ENCODE measurements at regions not wholly inside any gene's neighbourhood (a gene's known extent, or its start where the extent isn't known, plus 50 kb on each side); places are given as distances from the start of the nearest gene placed in this dataset.
A peak's percentile ranks its signal among the peaks of the same experiment; 100 is the strongest.
"Not testable (repeated sequence)": the region's sequence is repeated elsewhere in the genome, so short reads cannot be mapped to it uniquely, and the experiment has no call there.

DNA sequence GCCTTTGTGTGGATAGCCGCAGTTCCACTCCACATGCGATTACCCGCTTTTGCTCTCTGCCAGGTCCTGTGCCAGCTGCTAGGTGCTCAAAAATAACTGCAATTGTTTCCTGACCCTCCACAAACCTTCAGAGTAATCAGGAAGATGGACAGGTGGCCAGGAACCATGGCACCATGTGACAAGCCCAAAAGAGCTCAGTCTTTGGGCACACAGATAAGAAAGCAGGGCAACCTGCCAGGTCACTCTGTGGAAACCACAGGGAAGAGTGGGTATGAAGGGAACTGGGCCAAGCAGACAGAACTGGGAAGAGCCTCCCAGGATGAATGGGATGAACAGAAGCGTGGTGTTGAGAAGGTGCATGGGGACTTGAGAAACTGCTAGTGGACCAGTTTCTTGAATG, 79.4 kb upstream of the AGAP1 start:
- DNase-seq, result no peak

DNA sequence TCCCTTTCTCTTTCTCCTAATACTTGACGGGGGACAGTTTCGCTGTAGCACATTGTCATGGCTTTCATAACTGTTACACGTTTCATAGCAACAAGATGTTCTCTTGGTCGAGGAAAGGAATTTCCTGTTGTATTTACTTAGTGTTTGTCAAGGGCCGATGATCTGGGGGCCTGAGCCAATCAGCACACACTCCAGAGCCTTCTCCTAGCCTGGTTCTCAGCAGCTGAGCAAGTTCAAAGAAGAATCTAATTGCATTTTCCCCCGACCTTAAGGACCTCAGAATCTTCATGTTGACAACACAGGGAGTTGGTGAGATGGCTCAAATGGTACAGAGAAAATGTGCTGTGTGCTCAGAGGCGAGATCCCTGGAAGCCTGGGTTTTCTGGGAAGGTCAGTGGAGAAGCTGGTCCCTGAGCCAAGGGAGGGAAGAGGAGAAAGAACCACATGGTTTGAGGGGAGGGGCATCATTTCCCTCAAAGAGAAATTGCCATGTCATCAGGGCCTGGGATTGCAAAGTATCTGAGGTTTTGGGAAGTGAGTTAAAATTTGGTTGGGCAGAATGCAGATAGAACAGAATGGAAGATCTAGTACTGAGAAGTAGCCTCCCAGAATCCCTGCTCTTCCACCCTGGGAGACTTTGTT, 76.9 kb upstream of the AGAP1 start:
- DNase-seq, result peak; percentile 6

DNA sequence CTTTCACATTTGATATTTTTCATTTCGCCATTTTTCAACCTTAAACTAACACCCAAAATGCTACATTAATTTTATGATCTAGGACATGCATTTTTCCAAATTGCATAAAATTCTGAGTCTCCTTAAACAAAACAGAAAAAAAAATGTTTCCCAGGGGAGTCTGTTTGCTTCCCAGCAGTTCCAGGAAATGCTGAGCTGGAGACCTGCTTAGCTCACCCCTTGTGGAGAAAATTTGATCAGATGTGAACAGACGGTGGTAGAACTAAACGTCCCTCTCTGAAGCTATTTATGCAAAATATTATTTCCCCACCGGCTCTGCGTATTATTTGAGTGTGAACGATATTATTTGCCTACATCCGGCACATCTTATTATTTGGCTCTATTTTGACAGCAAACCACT, 74.9 kb upstream of the AGAP1 start:
- DNase-seq, result no peak

DNA sequence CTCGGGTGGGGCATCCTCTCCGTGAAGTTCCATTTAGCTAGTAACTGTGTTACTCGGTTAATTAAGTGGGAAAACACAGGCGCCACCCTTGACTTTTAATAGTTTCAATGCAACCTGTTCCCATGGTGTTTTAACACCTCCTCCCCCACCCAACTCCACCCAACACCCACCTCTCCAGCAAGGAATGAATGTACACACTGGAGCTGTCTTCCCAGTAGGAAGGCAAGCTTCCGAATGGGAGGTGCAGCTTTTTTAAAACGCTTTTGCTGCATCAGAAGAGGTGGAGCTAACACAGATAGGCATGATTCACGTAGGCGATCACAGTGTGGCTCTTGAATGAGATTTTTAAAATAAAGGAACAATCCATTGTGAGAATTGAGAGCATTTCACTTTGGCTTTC, 73.8 kb upstream of the AGAP1 start:
- no peak for DNase-seq

DNA sequence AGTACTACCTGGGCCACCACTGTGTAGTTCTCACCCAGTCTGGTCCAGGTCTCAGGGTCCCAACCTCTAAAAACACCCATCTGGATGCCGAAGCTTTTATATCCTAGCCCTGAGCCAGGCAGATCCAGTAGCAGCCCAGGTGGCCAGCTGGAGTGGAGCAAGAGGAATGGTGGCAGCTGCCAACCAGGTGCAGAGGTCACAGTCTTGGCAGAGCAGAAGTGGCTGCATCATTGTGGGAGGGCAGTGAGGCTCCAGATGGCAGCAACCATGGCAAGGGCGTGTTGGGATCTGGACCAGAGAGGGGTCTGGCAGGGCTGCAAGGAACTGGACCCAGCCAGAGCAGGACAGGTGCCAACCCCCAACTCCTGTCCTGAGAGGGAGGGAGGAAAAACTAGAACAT, 72.2 kb upstream of the AGAP1 start:
- no peak for DNase-seq

DNA sequence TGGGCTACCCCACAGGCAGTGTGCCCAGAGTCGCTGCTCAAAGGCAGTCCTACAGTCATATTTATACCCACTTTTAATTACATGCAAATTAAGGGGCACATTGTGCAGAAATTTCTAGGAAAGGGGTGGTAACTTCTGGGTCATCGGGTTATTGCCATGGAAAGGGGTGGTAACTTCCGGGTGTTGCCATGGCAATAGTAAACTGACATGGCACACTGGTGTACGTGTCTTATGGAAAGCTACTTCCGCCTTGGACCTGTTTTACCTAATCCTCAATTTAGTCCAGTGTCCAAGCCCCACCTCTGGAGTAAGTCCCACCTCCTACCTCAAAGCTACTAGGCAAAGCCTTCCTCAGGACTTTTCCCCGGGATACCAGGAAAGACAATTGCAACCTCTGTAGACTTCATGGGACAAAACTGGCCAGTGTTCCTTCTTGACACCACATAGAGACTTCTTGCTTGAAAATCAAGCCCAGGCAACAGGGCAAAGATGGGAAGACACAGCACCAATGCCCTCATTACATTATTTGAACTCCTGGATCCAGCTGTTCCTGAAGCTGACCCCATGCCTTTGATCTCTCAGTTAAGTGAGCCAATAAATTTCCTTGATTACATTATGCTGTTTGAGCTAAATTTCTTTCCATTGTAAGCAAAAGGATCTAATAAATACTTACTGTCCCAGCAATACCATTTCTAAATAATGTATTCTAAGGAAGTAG, 63.3 kb upstream of the AGAP1 start:
- no peak for DNase-seq

DNA sequence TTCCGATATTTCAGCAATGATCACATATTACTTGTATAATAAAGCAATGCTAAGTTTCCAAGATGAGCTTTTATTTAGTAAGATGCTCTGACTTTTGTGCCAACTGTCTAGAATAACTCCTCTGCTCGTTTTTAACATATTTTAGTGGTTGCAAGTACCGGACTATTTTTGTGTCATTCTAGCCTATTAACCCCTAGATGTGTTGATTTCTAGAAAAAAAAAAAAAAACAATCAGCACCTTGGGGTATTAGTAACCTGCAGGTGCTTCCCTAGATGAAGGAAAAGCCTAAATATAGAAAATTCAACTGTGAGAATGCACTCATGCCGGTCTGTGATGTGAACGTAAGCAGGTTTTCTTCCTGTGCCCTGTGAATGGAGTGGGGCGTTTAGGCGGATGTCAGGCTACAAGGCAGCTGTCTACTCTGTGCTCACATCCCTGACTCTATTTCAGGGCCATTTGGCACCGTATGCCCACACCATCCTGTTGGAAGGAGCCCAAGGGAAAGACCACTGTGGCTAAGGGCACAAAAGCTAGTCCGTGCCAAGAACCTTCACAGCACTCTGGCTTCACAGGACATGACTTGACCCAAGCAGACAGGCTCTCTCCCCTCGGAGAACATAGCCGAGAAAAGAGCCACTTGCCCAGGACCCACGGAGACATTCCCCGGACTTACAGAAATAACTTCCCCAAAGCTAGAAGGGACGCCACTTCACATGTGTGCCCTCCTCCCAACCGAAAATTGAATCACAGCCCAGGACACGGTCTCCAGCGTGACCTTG, 60.9 kb upstream of the AGAP1 start:
- no peak for DNase-seq

DNA sequence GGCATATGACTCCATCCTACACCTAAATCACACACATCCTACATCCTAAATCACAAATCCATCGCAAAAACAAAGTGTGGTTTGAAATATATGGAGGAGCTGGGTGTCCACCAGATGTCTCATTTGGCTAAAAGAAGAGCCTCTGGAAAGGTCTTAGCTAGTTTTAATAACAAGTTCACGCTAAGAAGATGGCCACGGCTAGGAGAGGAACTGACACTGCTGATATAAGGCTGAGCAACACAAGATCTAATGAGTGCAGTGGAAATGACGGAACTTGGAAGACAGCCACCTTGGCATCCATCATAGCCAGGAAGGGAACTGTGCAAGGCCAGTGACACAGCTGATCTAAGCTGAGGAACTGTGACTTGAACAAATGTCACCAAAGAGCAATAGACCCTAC, 60.0 kb upstream of the AGAP1 start:
- DNase-seq, result no peak

DNA sequence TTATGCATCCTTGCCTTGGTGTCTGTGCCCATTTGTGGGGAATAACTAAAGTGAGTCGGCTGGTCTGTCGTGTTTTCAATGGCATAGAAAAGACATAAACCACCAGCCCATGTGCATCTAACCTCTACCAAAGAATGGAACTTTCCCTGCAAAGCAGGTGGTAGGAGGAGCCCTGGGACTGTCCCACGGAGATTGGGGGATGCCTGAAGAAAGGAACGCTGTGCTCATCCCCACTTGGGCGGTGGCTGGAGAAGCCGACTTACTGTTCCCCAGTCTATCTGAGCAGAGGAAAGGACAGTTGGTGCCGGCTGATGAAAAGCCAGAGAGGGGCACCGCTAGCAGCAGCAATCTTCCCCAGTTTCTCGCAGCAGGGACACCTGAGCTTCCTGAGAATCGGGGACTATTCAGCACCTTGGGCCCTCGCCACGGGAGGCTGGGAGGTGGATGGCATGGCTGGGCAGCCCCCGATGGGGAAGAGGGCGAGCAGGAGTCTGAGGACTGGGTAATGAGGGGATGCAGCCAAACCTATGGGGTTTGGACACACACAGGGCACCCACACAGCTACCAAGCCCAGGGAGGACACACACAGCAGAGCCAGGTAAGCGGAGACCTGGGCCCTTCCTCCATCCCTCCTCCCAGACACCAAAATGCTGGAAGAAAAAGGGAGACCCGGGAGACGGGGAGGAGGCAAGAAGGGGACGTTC, 53.7 kb upstream of the AGAP1 start:
- no peak for DNase-seq

DNA sequence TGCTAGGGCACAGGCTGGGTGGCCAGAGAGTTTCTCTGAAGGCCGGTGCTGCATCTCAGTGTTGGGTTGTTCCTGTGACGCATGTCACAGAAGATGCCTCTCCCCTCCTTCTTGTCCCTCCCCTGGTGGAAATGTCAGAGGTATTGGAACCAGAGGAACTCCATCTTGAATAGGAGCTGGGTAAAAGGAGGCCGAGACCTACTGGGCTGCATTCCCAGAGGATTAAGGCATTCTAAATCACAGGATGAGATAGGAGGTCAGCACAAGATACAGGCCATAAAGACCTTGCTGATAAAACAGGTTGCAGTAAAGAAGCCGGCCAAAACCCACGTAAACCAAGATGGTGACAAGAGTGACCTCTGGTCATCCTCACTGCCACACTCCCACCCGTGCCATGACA, 50.3 kb upstream of the AGAP1 start:
- DNase-seq, result not testable (repeated sequence)

Data from eye (tissue), 1 donor.